CD4-positive, alpha-beta memory T cell (primary cell): ENCODE measurements at regions not wholly inside any gene's neighbourhood (a gene's known extent, or its start where the extent isn't known, plus 50 kb on each side); places are given as distances from the start of the nearest gene placed in this dataset.

Experiments used
- CTCF ChIA-PET: fragments of 350-600 bp; sonication (Branson Sonifier 250); formaldehyde crosslinking; loops from one replicate; lab custom pipeline; 2021; ENCODE audit warnings: inconsistent platforms; ENCODE audit not compliant: partially characterized antibody; lab: Charles Lee
- POLR2A ChIA-PET: fragments of 350-600 bp; sonication (Branson Sonifier 250); formaldehyde crosslinking; loops from one replicate; lab custom pipeline; 2021; ENCODE audit not compliant: partially characterized antibody; lab: Charles Lee
- DNase-seq, 5 donors: peaks; one replicate each; pipeline versions ENCODE4 v3.0.0 to v3.0.0-alpha.2; 2020 to 2022; ENCODE audit warnings: mixed read lengths in 1 of 5
- H3K27ac ChIP-seq: one replicate; pipeline ENCODE4 v1.7.0; 2013; ENCODE audit warnings: low read depth, low read length
- H3K27me3 ChIP-seq: 2 replicates; pipeline ENCODE4 v1.7.0; 2013; ENCODE audit warnings: mild to moderate bottlenecking, low read length, moderate library complexity; ENCODE audit not compliant: insufficient read depth
- H3K36me3 ChIP-seq: 2 replicates; pipeline ENCODE4 v1.7.0; 2013; ENCODE audit warnings: mild to moderate bottlenecking, low read length, moderate library complexity; ENCODE audit not compliant: insufficient read depth
- H3K4me1 ChIP-seq: 2 replicates; pipeline ENCODE4 v1.7.0; 2013; ENCODE audit warnings: mild to moderate bottlenecking, low read length, moderate library complexity; ENCODE audit not compliant: insufficient read depth
- H3K4me3 ChIP-seq, 2 donors: one replicate each; pipeline ENCODE4 v1.7.0; 2013; ENCODE audit warnings: low read length in 2 of 2, mild to moderate bottlenecking in 1 of 2
- H3K9me3 ChIP-seq, 2 donors: one replicate each; pipeline ENCODE4 v1.7.0; 2013; ENCODE audit warnings: low read length in 2 of 2, control low read depth in 1 of 2; ENCODE audit not compliant: control insufficient read depth in 1 of 2
- H3K27ac Mint-ChIP-seq, 7 donors: one replicate each; pipeline ENCODE4 v1.8.0; 2020 to 2021; ENCODE audit warnings: mixed read lengths in 7 of 7, mild to moderate bottlenecking in 6 of 7, inconsistent platforms in 3 of 7, moderate library complexity in 3 of 7
- H3K27me3 Mint-ChIP-seq, 2 donors: one replicate each; pipeline ENCODE4 v1.8.0; 2020 to 2021; ENCODE audit warnings: mixed read lengths in 2 of 2
- H3K36me3 Mint-ChIP-seq, 2 donors: one replicate each; pipeline ENCODE4 v1.8.0; 2020 to 2021; ENCODE audit warnings: mixed read lengths in 2 of 2, inconsistent platforms in 1 of 2, mild to moderate bottlenecking in 1 of 2
- H3K4me1 Mint-ChIP-seq, 4 donors: one replicate each; pipeline ENCODE4 v1.8.0; 2020 to 2021; ENCODE audit warnings: mixed read lengths in 4 of 4, mild to moderate bottlenecking in 1 of 4
- H3K4me3 Mint-ChIP-seq, 8 donors: one replicate each; pipeline ENCODE4 v1.8.0; 2020 to 2021; ENCODE audit warnings: mixed read lengths in 8 of 8, mild to moderate bottlenecking in 7 of 8, moderate library complexity in 6 of 8, inconsistent platforms in 3 of 8
- H3K9me3 Mint-ChIP-seq, 8 donors: one replicate each; pipeline ENCODE4 v1.8.0; 2020 to 2021; ENCODE audit warnings: mixed read lengths in 8 of 8, mild to moderate bottlenecking in 5 of 8, inconsistent platforms in 3 of 8, moderate library complexity in 1 of 8
- intact Hi-C: fragments of 100-400 bp; cut with micrococcal nuclease; formaldehyde crosslinking; loops from one replicate; pipeline ENCODE4 v1.15.1; 2023

DNA sequence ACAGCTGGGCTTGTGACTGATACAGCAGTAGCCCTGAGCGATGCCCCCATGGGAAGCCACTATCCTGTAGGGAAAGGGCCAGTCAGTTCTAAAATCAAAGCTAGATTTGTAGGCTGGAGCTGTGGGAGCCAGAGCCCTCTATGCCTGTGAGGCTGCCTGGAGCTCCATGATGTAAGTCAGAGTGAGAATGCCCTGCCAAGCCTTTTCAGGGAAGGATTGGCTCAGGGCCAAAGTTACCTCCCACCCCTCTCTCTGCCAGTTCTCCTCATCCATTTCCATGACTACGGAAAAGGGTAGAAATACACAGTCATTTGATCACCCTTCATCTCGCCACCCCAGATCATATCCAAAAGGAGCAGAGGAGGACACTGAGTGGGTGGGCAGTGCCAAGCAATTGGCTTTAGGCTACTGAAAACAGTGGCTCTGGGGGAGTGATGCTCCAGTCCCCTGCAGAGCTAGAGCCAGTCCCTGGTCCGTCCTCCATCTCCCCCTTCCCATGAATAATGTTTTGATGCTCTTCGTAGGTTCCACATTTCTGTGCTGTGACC, 59.5 kb upstream of the KCNA3 start:
- no peaks in the 10 kb centered on the region for H3K36me3 Mint-ChIP-seq
- POLR2A ChIA-PET, result no interaction called here
- Histone ChIP-seq H3K4me3 (no peak overlapping the region), H3K27me3 (no peaks in the 10 kb centered on the region), H3K9me3 (no peaks in the 10 kb centered on the region), H3K4me1 (no peaks in the 10 kb centered on the region), H3K36me3 (no peaks in the 10 kb centered on the region), H3K27ac (no peak overlapping the region)
- no peak overlapping the region for H3K27ac Mint-ChIP-seq
- H3K9me3 Mint-ChIP-seq, result no peaks in the 10 kb centered on the region
- no peaks in the 10 kb centered on the region for H3K4me1 Mint-ChIP-seq
- no peaks in the 10 kb centered on the region for H3K27me3 Mint-ChIP-seq
- DNase-seq, result no peak
- intact Hi-C loops, result no loop called here
- H3K4me3 Mint-ChIP-seq, result no peak overlapping the region
- CTCF ChIA-PET, result interaction anchor here (1.0 to 1.6 kb wide), 3 partner anchors 19 to 47 kb away, joined by 3 to 5 read pairs (median 5); no protein-coding TSS in a partner anchor

DNA sequence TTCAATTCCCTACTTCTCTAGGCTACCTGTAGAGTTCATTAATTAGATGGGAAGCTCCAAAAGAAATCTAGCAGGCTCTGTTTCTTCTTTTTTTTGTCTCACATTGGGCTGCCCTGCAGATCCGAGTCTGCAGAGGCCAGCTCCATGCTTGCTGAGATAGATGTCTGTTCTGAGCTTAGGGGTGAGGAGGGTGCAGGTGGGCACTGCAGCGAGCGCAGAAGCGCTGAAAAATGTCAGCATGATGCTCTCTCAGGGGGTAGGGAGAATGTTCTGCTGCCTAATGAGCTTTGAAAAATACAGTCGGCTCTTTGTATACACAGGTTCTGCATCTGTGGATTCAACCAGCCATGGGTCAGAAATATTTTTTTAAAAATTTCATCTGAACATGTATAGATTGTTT, 56.8 kb upstream of the KCNA3 start:
- peaks cover 22% of the 10 kb centered on the region for H3K4me1 ChIP-seq
- Mint-ChIP-seq H3K36me3 (no peaks in the 10 kb centered on the region), H3K27me3 (no peaks in the 10 kb centered on the region), H3K4me3 (no peak overlapping the region), H3K27ac (no peak overlapping the region), H3K9me3 (no peaks in the 10 kb centered on the region), H3K4me1 (peaks cover 17 to 24% (median 23%) of the 10 kb centered on the region in 4 donors)
- ChIA-PET POLR2A (no interaction called here), CTCF (no interaction called here)
- H3K4me3 ChIP-seq, result no peak overlapping the region
- no peak overlapping the region for H3K27ac ChIP-seq
- no peaks in the 10 kb centered on the region for H3K9me3 ChIP-seq
- H3K36me3 ChIP-seq, result no peaks in the 10 kb centered on the region
- intact Hi-C loops, result no loop called here
- no peak for DNase-seq
- no peaks in the 10 kb centered on the region for H3K27me3 ChIP-seq

DNA sequence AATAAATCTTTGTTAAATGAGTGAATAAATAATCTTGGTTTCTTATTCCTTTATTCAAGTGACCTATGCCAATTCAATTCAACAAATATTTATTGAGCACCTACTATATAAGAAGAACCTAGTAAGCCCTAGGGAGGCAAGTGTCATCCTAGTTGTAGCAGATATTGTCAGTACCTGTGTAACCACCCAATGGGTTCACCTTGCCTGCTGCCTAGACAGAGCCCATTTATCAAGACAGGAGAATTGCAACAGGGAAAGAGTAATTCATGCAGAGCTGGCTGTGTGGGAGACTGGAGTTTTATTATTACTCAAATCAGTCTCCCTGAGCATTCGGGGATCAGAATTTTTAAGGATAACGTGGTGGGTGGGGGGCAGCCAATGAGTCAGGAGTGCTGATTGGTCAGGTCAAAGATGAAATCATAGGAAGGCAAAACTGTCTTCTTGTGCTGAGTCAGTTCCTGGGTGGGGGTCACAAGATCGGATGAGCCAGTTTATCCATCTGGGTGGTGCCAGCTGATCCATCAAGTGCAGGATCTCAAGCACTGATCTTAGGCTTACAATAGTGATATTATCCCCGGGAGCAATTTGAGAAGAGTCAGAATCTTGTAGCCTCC, 53.8 kb upstream of the KCNA3 start:
- Histone ChIP-seq H3K27ac (no peak overlapping the region), H3K36me3 (no peaks in the 10 kb centered on the region), H3K27me3 (no peaks in the 10 kb centered on the region), H3K4me1 (peaks cover 29% of the 10 kb centered on the region), H3K9me3 (no peaks in the 10 kb centered on the region), H3K4me3 (no peak overlapping the region)
- Mint-ChIP-seq H3K27ac (peak overlapping the region in 5 of 7 donors; percentile 6 to 86 (median 34)), H3K27me3 (no peaks in the 10 kb centered on the region), H3K4me1 (peaks cover 25 to 37% (median 32%) of the 10 kb centered on the region in 4 donors), H3K36me3 (no peaks in the 10 kb centered on the region), H3K4me3 (no peak overlapping the region), H3K9me3 (no peaks in the 10 kb centered on the region)
- ChIA-PET CTCF (no interaction called here), POLR2A (no interaction called here)
- no peak for DNase-seq
- intact Hi-C loops, result no loop called here

DNA sequence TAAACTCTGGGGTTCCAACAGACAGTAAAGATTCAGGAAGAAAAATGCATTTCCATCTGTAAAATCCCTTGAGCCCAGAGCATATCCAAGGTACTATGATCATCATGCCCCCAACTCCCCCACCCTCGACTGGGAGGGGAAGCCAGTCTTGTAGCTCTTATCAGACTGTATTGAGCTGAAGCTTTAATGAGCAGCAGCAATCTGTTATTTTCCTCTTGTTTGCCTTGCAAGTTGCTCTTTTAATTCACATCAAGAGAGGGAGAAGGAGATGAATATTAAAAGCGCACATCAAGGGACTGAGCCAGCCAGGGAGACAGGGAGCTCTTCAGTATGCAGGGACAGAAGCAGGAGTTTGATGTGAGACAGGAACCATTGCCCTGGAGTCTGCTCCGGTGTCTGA, 52.5 kb upstream of the KCNA3 start:
- H3K4me1 ChIP-seq, result peaks cover 29% of the 10 kb centered on the region
- no peaks in the 10 kb centered on the region for H3K9me3 ChIP-seq
- intact Hi-C loops, result no loop called here
- no peaks in the 10 kb centered on the region for H3K36me3 ChIP-seq
- Mint-ChIP-seq H3K9me3 (no peaks in the 10 kb centered on the region), H3K27me3 (no peaks in the 10 kb centered on the region), H3K27ac (peak overlapping the region; percentile 19 to 82 (median 74)), H3K36me3 (no peaks in the 10 kb centered on the region), H3K4me1 (peaks cover 25 to 37% (median 32%) of the 10 kb centered on the region in 4 donors), H3K4me3 (peak overlapping the region; percentile 57 to 84 (median 76))
- POLR2A ChIA-PET, result interaction anchor here (1.0 to 1.4 kb wide), 3 partner anchors 50 to 92 kb away, joined by 3 to 5 read pairs (median 5); no protein-coding TSS in a partner anchor
- H3K4me3 ChIP-seq, result no peak overlapping the region
- CTCF ChIA-PET, result interaction anchor here (1.1 to 2.3 kb wide), 3 partner anchors 20 to 108 kb away, joined by 3 to 6 read pairs (median 3); no protein-coding TSS in a partner anchor
- peak overlapping the region; percentile 30 for H3K27ac ChIP-seq
- H3K27me3 ChIP-seq, result no peaks in the 10 kb centered on the region
- DNase-seq, result no peak

DNA sequence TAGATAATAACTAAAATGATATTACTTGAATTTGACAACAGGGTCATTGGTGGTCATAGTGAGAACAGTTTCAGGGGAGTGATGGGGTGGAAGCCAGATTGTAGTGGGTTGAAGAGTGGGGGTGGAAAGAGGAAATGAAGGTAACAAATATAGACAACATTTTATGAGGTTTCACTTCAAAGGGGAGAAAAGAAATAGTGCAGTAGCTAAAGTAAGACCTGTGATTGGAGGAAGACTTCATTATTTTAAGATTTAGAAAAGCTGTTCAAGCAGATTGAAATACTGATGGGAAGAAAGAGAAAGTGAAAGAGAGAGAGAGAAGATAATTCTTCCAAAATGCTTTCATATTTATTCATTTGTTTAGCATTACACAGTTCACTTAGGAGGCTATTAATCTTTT, 52.0 kb upstream of the KCNA3 start:
- H3K4me3 ChIP-seq, result no peak overlapping the region
- Mint-ChIP-seq H3K4me1 (peaks cover 25 to 37% (median 32%) of the 10 kb centered on the region in 4 donors), H3K4me3 (peak overlapping the region; percentile 57 to 84 (median 76)), H3K27ac (peak overlapping the region; percentile 19 to 82 (median 74)), H3K27me3 (no peaks in the 10 kb centered on the region), H3K36me3 (no peaks in the 10 kb centered on the region), H3K9me3 (no peaks in the 10 kb centered on the region)
- DNase-seq, result peak in 4 of 5 donors; percentile 8 to 36 (median 16)
- ChIA-PET POLR2A (interaction anchor here (1.0 to 1.4 kb wide), 3 partner anchors 49 to 92 kb away, joined by 3 to 5 read pairs (median 5); no protein-coding TSS in a partner anchor), CTCF (interaction anchor here (1.1 to 2.3 kb wide), 3 partner anchors 20 to 107 kb away, joined by 3 to 6 read pairs (median 3); no protein-coding TSS in a partner anchor)
- no peaks in the 10 kb centered on the region for H3K36me3 ChIP-seq
- H3K27me3 ChIP-seq, result no peaks in the 10 kb centered on the region
- peaks cover 29% of the 10 kb centered on the region for H3K4me1 ChIP-seq
- intact Hi-C loops, result no loop called here
- H3K27ac ChIP-seq, result peak overlapping the region; percentile 30
- no peaks in the 10 kb centered on the region for H3K9me3 ChIP-seq
